ENCODE measurements at regions not wholly inside any gene's neighbourhood (a gene's known extent, or its start where the extent isn't known, plus 50 kb on each side); places are given as distances from the start of the nearest gene placed in this dataset.

DNA sequence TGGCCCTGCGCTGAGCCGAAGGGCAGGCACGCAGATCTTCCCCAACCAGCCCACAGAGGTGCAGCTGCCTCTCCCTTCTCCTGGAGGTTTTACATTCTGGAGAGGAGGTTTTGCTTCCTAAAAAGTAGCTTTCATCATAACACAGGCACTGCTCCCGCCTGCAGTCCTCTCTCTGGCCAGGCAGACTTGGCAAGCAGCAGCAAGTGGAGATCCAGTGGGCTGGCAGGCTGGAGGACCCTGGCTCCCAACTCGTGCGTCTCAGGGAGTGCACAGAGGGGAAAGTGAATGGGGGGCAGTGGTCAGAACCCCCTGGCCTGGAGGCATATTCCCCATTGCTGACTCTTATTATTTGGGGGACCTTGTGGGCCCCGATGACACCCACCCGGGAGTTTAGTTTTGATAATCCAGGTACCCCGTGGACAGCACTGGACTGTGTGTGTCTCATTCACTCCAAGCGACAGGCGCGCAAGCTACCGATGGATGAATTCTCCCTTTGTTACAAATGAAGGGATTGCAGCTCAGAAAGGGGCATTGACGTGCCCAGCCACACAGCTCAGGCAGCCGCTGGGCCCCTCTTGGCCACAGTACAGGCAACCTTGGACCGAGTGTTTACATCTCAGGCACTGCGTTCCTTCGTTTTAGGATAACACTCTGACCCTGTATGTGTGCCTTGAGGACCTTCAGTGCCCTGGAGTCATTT, 1223.9 kb downstream of the BRD1 start:
- no peak overlapping the region for H3K27ac ChIP-seq (ENCODE audit: low read length)
- H4K20me1 ChIP-seq (ENCODE audit: insufficient read depth, low read depth, low read length): no peaks in the 10 kb centered on the region
- H3K4me2 ChIP-seq (ENCODE audit: low read depth, low read length, poor library complexity, severe bottlenecking): no peak overlapping the region
- H3K9me3 ChIP-seq (ENCODE audit: low read length): no peaks in the 10 kb centered on the region
- no peaks in the 10 kb centered on the region for H3K27me3 ChIP-seq (ENCODE audit: low read length)
- no peaks in the 10 kb centered on the region for H3K79me2 ChIP-seq (ENCODE audit: low read length)
- H3K36me3 ChIP-seq (ENCODE audit: insufficient read depth, low read length): no peaks in the 10 kb centered on the region
- no peak overlapping the region for H3K4me3 ChIP-seq (ENCODE audit: low read length)
- no peaks in the 10 kb centered on the region for H3K4me1 ChIP-seq (ENCODE audit: low read length)
- H3K9ac ChIP-seq (ENCODE audit: low read length): no peak overlapping the region
- DNase-seq: no peak
- H3K9me2 ChIP-seq (replicated peaks; ENCODE audit: insufficient read depth, low read length): no peaks in the 10 kb centered on the region
- H2AFZ ChIP-seq (ENCODE audit: low read length): no peak overlapping the region

DNA sequence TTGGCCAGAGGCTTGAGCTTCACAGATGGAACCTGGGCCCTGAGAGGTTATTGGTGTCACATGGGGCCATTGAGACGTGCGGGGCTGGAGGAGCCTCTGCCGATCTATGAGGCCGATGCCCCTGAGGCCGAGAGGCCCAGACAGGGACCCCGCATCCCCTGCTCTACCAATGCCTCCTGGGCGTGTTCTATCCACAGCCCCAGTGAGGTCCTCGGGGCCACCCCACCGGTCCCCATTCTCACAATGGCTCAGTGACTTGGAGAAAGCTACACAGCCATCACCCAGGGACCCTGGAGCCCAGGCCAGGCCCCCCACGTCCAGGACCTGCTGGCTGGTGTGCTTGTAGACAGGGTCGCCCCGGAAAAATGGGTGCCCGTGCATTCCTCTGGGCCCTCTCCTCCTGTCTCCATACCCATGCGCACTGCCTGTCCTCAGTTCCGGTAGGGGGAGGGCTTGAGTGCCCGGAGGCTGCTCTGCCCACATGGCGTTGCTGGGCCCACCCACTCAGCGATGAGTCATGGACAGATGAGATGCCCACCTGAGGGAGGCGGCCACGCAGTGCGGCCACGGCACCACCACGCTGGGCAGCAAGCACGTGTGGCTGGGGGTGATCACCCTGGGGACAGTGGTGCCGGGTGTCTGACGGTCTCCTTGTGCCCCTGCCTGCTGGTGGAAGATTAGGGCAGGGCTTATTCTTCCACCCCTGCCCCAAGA, 1224.7 kb downstream of the BRD1 start:
- Histone ChIP-seq H3K79me2 (ENCODE audit: low read length) (no peaks in the 10 kb centered on the region), H3K9me3 (ENCODE audit: low read length) (no peaks in the 10 kb centered on the region), H3K4me3 (ENCODE audit: low read length) (no peak overlapping the region), H2AFZ (ENCODE audit: low read length) (no peak overlapping the region), H3K27me3 (ENCODE audit: low read length) (no peaks in the 10 kb centered on the region; the same call in 1 of the 2 replicates), H4K20me1 (ENCODE audit: insufficient read depth, low read depth, low read length) (no peaks in the 10 kb centered on the region), H3K9me2 (replicated peaks; ENCODE audit: insufficient read depth, low read length) (no peaks in the 10 kb centered on the region), H3K4me2 (ENCODE audit: low read depth, low read length, poor library complexity, severe bottlenecking) (no peak overlapping the region), H3K9ac (ENCODE audit: low read length) (no peak overlapping the region), H3K36me3 (ENCODE audit: insufficient read depth, low read length) (no peaks in the 10 kb centered on the region), H3K27ac (ENCODE audit: low read length) (no peak overlapping the region), H3K4me1 (ENCODE audit: low read length) (no peaks in the 10 kb centered on the region)
- DNase-seq: no peak

DNA sequence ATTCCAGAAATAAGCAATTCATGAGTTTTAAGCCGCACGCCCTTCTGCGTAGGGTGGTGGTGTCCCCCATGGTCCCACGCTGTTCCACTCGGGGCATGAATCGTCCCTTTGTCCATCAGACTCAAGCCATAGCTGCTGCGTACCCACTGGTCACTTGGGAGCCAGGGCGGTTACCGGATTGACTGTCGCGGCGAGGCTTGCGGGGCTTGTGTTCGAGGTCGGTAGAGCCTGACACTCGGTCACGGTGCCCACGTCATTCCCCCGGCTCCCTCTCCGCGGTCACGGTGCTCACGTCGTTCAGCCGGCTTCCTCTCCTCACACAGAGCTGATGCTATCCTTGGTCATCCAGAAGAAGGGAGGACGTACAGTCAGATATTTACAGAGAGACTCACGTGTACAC, 1227.0 kb downstream of the BRD1 start:
- no peaks in the 10 kb centered on the region for H3K79me2 ChIP-seq (ENCODE audit: low read length)
- no peaks in the 10 kb centered on the region for H3K9me2 ChIP-seq (replicated peaks; ENCODE audit: insufficient read depth, low read length)
- H3K9ac ChIP-seq (ENCODE audit: low read length): no peak overlapping the region
- H4K20me1 ChIP-seq (ENCODE audit: insufficient read depth, low read depth, low read length): no peaks in the 10 kb centered on the region
- no peaks in the 10 kb centered on the region for H3K9me3 ChIP-seq (ENCODE audit: low read length)
- no peak overlapping the region for H3K4me2 ChIP-seq (ENCODE audit: low read depth, low read length, poor library complexity, severe bottlenecking)
- no peaks in the 10 kb centered on the region for H3K36me3 ChIP-seq (ENCODE audit: insufficient read depth, low read length)
- no peak overlapping the region for H3K4me3 ChIP-seq (ENCODE audit: low read length)
- DNase-seq: no peak
- no peak overlapping the region for H2AFZ ChIP-seq (ENCODE audit: low read length)
- no peaks in the 10 kb centered on the region; the same call in 1 of the 2 replicates for H3K27me3 ChIP-seq (ENCODE audit: low read length)
- H3K27ac ChIP-seq (ENCODE audit: low read length): no peak overlapping the region
- peaks cover 17% of the 10 kb centered on the region for H3K4me1 ChIP-seq (ENCODE audit: low read length)

DNA sequence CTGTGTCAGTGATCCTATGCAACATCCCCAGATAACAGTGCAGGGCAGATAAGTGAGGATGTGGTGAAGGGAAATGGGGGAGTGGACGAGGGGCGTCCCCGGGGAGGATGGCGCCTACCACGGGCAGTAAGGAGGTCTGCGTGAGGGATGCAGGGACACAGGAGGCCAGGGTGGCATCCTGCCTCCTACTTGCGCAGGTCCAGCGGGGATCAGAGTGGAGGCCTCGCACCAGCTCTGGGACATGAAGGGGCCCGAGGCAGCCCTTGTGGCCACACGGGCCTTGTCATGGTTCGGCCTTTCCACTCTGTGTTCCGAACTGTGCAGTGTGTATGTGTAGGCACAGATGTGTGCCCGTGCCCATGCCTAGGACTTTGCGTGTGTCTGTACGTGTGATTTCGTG, 1227.5 kb downstream of the BRD1 start:
- Histone ChIP-seq H3K79me2 (ENCODE audit: low read length) (no peaks in the 10 kb centered on the region), H4K20me1 (ENCODE audit: insufficient read depth, low read depth, low read length) (no peaks in the 10 kb centered on the region), H3K36me3 (ENCODE audit: insufficient read depth, low read length) (no peaks in the 10 kb centered on the region)

DNA sequence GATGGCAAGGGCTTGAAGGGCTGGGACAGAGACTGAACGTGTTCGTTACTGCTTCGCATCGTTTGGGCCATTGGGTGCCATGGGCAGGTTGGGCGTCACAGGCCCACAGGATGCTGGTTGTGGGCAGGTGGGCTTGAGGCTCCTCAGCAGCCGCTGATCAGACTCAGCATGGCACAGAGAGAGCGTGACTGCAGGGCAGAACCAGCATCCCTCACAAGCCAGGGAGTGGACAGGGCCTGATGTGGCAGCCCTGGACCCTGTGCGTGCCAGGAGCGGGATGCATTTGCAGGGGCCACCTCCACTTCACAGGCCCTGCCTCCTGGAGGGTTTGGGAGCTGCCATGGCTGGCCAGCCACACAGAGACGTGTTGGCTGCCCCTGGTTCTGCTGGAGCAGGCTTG, 1228.3 kb downstream of the BRD1 start:
- Histone ChIP-seq H3K79me2 (ENCODE audit: low read length) (no peaks in the 10 kb centered on the region), H3K9me3 (ENCODE audit: low read length) (no peaks in the 10 kb centered on the region), H2AFZ (ENCODE audit: low read length) (no peak overlapping the region), H3K4me3 (ENCODE audit: low read length) (no peak overlapping the region), H3K9me2 (replicated peaks; ENCODE audit: insufficient read depth, low read length) (no peaks in the 10 kb centered on the region), H3K36me3 (ENCODE audit: insufficient read depth, low read length) (no peaks in the 10 kb centered on the region), H3K27me3 (ENCODE audit: low read length) (no peaks in the 10 kb centered on the region; the same call in 1 of the 2 replicates), H3K4me2 (ENCODE audit: low read depth, low read length, poor library complexity, severe bottlenecking) (no peak overlapping the region), H3K27ac (ENCODE audit: low read length) (no peak overlapping the region), H3K4me1 (ENCODE audit: low read length) (peaks cover 30% of the 10 kb centered on the region), H4K20me1 (ENCODE audit: insufficient read depth, low read depth, low read length) (no peaks in the 10 kb centered on the region), H3K9ac (ENCODE audit: low read length) (no peak overlapping the region)
- DNase-seq: no peak

More for the DNA sequence above, 1227.5 kb downstream of the BRD1 start:
- Histone ChIP-seq H3K4me3 (ENCODE audit: low read length) (no peak overlapping the region), H3K27me3 (ENCODE audit: low read length) (no peaks in the 10 kb centered on the region; the same call in 1 of the 2 replicates), H3K4me1 (ENCODE audit: low read length) (peaks cover 22% of the 10 kb centered on the region), H2AFZ (ENCODE audit: low read length) (no peak overlapping the region), H3K9me2 (replicated peaks; ENCODE audit: insufficient read depth, low read length) (no peaks in the 10 kb centered on the region), H3K9ac (ENCODE audit: low read length) (no peak overlapping the region), H3K9me3 (ENCODE audit: low read length) (no peaks in the 10 kb centered on the region), H3K4me2 (ENCODE audit: low read depth, low read length, poor library complexity, severe bottlenecking) (no peak overlapping the region), H3K27ac (ENCODE audit: low read length) (no peak overlapping the region)
- no peak for DNase-seq

DNA sequence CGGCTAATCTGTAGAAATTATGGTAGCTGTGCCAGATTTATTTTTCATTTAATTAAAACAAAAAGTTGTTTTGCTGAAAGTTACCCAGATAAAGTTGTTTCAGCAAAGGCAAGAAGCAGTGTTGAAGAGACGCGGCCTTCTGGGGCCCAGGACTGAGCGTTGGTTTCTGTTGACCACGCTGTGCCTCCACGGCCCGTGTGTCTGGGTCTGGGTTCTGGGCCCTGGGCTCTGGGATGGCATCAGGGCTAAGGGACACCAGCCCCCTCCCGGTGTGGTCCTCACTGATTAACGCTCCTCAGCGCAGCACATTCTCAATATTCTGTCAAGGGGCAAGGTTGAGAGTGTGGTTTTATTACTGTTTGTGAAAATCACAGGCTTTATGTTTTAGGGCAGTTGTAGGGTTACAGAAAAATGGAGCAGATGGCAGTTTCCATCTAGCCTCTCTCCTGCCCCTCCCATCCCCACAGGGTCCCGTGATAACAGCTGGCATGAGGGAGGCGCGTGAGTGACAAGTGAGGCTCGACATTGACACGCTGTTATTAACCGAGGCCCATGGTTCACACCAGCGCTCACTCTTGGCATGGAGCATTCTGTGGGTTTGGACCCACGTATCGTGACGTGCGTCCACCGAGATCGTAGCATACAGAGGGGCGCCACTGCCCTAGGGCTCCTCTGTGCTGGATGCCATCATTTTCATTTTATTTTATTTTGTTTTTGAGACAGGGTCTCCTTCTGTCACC, 1231.4 kb downstream of the BRD1 start:
- H4K20me1 ChIP-seq (ENCODE audit: insufficient read depth, low read depth, low read length): no peaks in the 10 kb centered on the region
- H3K9ac ChIP-seq (ENCODE audit: low read length): peak overlapping the region; percentile 20; the same call in 1 of the 2 replicates
- peak; percentile 42 for DNase-seq
- no peaks in the 10 kb centered on the region for H3K9me2 ChIP-seq (replicated peaks; ENCODE audit: insufficient read depth, low read length)
- H3K9me3 ChIP-seq (ENCODE audit: low read length): no peaks in the 10 kb centered on the region
- H3K79me2 ChIP-seq (ENCODE audit: low read length): no peaks in the 10 kb centered on the region
- peak overlapping the region; percentile 87 for H3K27ac ChIP-seq (ENCODE audit: low read length)
- H3K27me3 ChIP-seq (ENCODE audit: low read length): no peaks in the 10 kb centered on the region; the same call in 1 of the 2 replicates
- H3K36me3 ChIP-seq (ENCODE audit: insufficient read depth, low read length): no peaks in the 10 kb centered on the region
- peaks cover 40% of the 10 kb centered on the region for H3K4me1 ChIP-seq (ENCODE audit: low read length)
- no peak overlapping the region for H3K4me3 ChIP-seq (ENCODE audit: low read length)
- no peak overlapping the region for H2AFZ ChIP-seq (ENCODE audit: low read length)
- peak overlapping the region; percentile 40 for H3K4me2 ChIP-seq (ENCODE audit: low read depth, low read length, poor library complexity, severe bottlenecking)

DNA sequence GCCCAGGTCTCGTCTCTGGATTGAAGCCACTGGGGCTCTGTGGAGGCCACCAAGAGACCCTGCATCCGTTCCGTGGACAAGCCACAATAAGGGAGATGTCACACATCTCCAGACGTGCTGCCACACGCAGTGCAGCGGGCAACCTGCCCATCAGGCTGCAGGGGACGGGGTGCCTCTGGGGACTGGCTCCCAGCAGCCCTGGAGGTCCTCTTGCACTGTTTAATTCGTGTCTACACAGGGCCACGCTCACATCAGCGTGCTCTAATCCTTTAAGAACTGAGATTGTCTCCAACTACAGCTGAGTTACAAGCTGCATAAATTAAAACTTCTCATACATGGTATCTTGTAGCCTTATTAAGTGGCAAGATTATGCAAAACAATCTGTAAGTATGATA, 1232.2 kb downstream of the BRD1 start:
- H3K9me2 ChIP-seq (replicated peaks; ENCODE audit: insufficient read depth, low read length): no peaks in the 10 kb centered on the region
- no peak overlapping the region for H3K4me3 ChIP-seq (ENCODE audit: low read length)
- peak; percentile 73 for DNase-seq
- peak overlapping the region; percentile 87 for H3K27ac ChIP-seq (ENCODE audit: low read length)
- peaks cover 40% of the 10 kb centered on the region for H3K4me1 ChIP-seq (ENCODE audit: low read length)
- H3K9ac ChIP-seq (ENCODE audit: low read length): peak overlapping the region; percentile 43
- peak overlapping the region; percentile 40 for H3K4me2 ChIP-seq (ENCODE audit: low read depth, low read length, poor library complexity, severe bottlenecking)
- no peaks in the 10 kb centered on the region for H3K79me2 ChIP-seq (ENCODE audit: low read length)
- no peaks in the 10 kb centered on the region; the same call in 1 of the 2 replicates for H3K27me3 ChIP-seq (ENCODE audit: low read length)
- no peaks in the 10 kb centered on the region for H3K36me3 ChIP-seq (ENCODE audit: insufficient read depth, low read length)
- no peaks in the 10 kb centered on the region for H4K20me1 ChIP-seq (ENCODE audit: insufficient read depth, low read depth, low read length)
- no peak overlapping the region for H2AFZ ChIP-seq (ENCODE audit: low read length)
- no peaks in the 10 kb centered on the region for H3K9me3 ChIP-seq (ENCODE audit: low read length)

Measured in Karpas-422 (cell line).